ENCODE measurements at regions not wholly inside any gene's neighbourhood (a gene's known extent, or its start where the extent isn't known, plus 50 kb on each side); places are given as distances from the start of the nearest gene placed in this dataset.
A peak's percentile ranks its signal among the peaks of the same experiment; 100 is the strongest.

GRCh38 chr2:104444889-104445288 is 409.0 kb upstream of the POU3F3 start:
- intact Hi-C loops (cut with DNase I, micrococcal nuclease), result no loop called here
- ATAC-seq (no peak), DNase-seq (no peak)

GRCh38 chr2:104447831-104448434 is 406.0 kb upstream of the POU3F3 start:
- intact Hi-C loops (cut with DNase I, micrococcal nuclease), result no loop called here
- no peak for DNase-seq
- no peak for ATAC-seq

- DNase-seq (no peak), ATAC-seq (no peak)
- intact Hi-C loops (cut with DNase I, micrococcal nuclease), result no loop called here
These were observed 405.1 kb upstream of the POU3F3 start for GRCh38 chr2:104448661-104449440.

GRCh38 chr2:104452558-104452957 is 401.4 kb upstream of the POU3F3 start:
- DNase-seq (no peak), ATAC-seq (no peak)
- intact Hi-C loops (cut with DNase I, micrococcal nuclease), result no loop called here

- DNase-seq (no peak), ATAC-seq (no peak)
- intact Hi-C loops (cut with DNase I, micrococcal nuclease), result no loop called here
These were observed 391.2 kb upstream of the POU3F3 start for GRCh38 chr2:104462731-104463130.

GRCh38 chr2:104465981-104466380 is 387.9 kb upstream of the POU3F3 start:
- no peak for DNase-seq
- no peak for ATAC-seq
- intact Hi-C loops (cut with DNase I, micrococcal nuclease), result no loop called here

- ATAC-seq, result no peak
- intact Hi-C loops (cut with DNase I, micrococcal nuclease), result no loop called here
- no peak for DNase-seq
These were observed 385.1 kb upstream of the POU3F3 start for GRCh38 chr2:104468846-104469245.

GRCh38 chr2:104472076-104472475 is 381.8 kb upstream of the POU3F3 start:
- ATAC-seq, result no peak
- intact Hi-C loops (cut with DNase I, micrococcal nuclease), result no loop called here
- no peak for DNase-seq

- DNase-seq (no peak), ATAC-seq (no peak)
These were observed 380.4 kb upstream of the POU3F3 start for GRCh38 chr2:104473546-104473945.

GRCh38 chr2:104474716-104475115 is 379.2 kb upstream of the POU3F3 start:
- DNase-seq (no peak), ATAC-seq (peak; percentile 63)
- intact Hi-C loops (cut with DNase I, micrococcal nuclease), result no loop called here

More at GRCh38 chr2:104473546-104473945, 380.4 kb upstream of the POU3F3 start:
- intact Hi-C loops (cut with DNase I, micrococcal nuclease), result no loop called here

GRCh38 chr2:104476075-104476474 is 377.8 kb upstream of the POU3F3 start:
- DNase-seq (no peak), ATAC-seq (no peak)
- intact Hi-C loops (cut with DNase I, micrococcal nuclease), result no loop called here

GRCh38 chr2:104476563-104476988 is 377.3 kb upstream of the POU3F3 start:
- intact Hi-C loops (cut with DNase I, micrococcal nuclease), result no loop called here
- no peak for DNase-seq
- ATAC-seq, result peak; percentile 63

GRCh38 chr2:104481341-104481740 is 372.6 kb upstream of the POU3F3 start:
- intact Hi-C loops (cut with DNase I, micrococcal nuclease), result no loop called here
- DNase-seq (no peak), ATAC-seq (no peak)

GRCh38 chr2:104487366-104487765 is 366.5 kb upstream of the POU3F3 start:
- ATAC-seq (no peak), DNase-seq (no peak)
- intact Hi-C loops (cut with DNase I, micrococcal nuclease), result no loop called here

GRCh38 chr2:104493698-104494097 is 360.2 kb upstream of the POU3F3 start:
- ATAC-seq (no peak), DNase-seq (no peak)
- intact Hi-C loops (cut with DNase I, micrococcal nuclease), result no loop called here

GRCh38 chr2:104501342-104501741 is 352.6 kb upstream of the POU3F3 start:
- DNase-seq, result no peak
- intact Hi-C loops (cut with DNase I, micrococcal nuclease), result no loop called here
- ATAC-seq, result no peak

GRCh38 chr2:104501929-104502328 is 352.0 kb upstream of the POU3F3 start:
- DNase-seq (no peak), ATAC-seq (no peak)
- intact Hi-C loops (cut with DNase I, micrococcal nuclease), result no loop called here

GRCh38 chr2:104502901-104503300 is 351.0 kb upstream of the POU3F3 start:
- DNase-seq (no peak), ATAC-seq (no peak)
- intact Hi-C loops (cut with DNase I, micrococcal nuclease), result no loop called here

- intact Hi-C loops (cut with DNase I, micrococcal nuclease), result no loop called here
- ATAC-seq (no peak), DNase-seq (no peak)
These were observed 349.4 kb upstream of the POU3F3 start for GRCh38 chr2:104504331-104505073.

- ATAC-seq, result no peak
- intact Hi-C loops (cut with DNase I, micrococcal nuclease), result no loop called here
- no peak for DNase-seq
These were observed 335.7 kb upstream of the POU3F3 start for GRCh38 chr2:104518256-104518655.
